ENCODE measurements at regions not wholly inside any gene's neighbourhood (a gene's known extent, or its start where the extent isn't known, plus 50 kb on each side); places are given as distances from the start of the nearest gene placed in this dataset.

DNA sequence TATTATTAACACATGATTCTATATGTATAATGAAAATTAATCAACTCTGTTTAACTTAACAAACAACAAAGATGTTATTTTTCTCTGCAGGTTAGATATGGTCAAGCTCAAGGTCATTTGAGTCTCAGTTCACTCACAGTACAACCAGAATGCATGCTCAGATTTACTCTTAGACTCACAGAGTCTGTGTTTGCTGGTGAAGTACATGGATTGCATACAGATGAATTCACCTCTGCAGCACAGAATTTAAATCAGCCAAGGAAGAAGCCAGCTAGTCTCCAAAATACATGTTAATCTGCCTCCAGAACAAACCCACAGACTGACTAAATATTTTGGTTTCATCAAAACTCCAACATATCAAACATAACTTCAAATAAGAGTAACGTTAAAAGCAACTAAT lies 424.5 kb downstream of the RAD51AP2 start:
- DNase-seq (ENCODE audit: low spot score) (no peak), ATAC-seq (ENCODE audit: low FRiP score) (no peak)
- TF ChIP-seq, protein P1, sequence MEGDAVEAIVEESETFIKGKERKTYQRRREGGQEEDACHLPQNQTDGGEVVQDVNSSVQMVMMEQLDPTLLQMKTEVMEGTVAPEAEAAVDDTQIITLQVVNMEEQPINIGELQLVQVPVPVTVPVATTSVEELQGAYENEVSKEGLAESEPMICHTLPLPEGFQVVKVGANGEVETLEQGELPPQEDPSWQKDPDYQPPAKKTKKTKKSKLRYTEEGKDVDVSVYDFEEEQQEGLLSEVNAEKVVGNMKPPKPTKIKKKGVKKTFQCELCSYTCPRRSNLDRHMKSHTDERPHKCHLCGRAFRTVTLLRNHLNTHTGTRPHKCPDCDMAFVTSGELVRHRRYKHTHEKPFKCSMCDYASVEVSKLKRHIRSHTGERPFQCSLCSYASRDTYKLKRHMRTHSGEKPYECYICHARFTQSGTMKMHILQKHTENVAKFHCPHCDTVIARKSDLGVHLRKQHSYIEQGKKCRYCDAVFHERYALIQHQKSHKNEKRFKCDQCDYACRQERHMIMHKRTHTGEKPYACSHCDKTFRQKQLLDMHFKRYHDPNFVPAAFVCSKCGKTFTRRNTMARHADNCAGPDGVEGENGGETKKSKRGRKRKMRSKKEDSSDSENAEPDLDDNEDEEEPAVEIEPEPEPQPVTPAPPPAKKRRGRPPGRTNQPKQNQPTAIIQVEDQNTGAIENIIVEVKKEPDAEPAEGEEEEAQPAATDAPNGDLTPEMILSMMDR (IDR thresholded peaks at IDR 0.05), result no peak

DNA sequence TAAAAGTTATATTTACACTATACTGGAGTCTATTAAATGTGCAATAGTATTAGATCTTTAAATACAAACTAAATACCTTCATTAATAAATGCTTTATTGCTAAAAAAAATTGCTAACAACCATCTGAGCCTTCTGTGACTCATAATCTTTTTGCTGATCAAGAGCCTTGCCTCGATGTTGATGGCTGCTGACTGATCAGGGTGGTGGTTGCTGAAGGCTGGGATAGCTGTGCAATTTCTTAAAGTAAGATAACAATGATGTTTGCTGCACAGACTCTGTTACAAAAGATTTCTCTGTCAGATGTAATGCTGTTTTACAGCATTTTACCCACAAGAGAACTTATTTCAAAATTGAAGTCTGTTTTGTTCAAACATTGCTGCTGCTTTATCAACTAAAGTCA lies 421.4 kb upstream of the CYRIA start:
- ATAC-seq (ENCODE audit: low FRiP score), result no peak
- TF ChIP-seq, protein P1 (IDR thresholded peaks at IDR 0.05), result no peak
- DNase-seq (ENCODE audit: low spot score), result no peak

DNA sequence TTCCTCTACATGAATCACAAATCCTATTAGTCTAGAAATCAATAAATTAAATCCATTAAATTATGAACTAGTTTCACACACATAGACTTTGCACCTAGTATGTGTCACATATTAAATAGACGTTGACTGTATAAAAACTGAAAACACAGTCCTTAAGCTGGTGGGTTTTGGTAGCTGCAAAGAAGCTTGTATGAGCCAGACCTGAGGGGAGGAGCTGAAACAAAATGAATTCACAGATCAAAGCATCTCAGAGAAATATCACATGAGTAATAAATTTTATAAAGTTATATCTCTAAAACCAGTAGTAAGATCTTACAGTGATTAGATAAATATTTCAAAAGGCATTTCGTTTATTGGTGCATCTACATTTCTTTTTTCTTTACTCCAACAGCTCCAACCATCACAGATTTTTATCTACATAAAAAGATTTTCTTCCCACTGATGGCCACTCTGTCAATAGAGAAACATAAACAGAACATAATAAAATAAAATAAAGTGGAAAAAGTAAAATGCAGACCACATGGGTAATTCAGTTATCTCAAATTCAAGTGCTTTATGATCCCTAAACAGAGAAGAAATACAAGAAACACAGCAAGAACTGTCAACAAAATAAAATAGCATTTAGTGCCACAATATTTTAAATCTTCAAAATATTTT lies 420.0 kb upstream of the CYRIA start:
- ATAC-seq (ENCODE audit: low FRiP score) (no peak), DNase-seq (ENCODE audit: low spot score) (no peak)
- TF ChIP-seq, protein P1 (IDR thresholded peaks at IDR 0.05), result no peak

DNA sequence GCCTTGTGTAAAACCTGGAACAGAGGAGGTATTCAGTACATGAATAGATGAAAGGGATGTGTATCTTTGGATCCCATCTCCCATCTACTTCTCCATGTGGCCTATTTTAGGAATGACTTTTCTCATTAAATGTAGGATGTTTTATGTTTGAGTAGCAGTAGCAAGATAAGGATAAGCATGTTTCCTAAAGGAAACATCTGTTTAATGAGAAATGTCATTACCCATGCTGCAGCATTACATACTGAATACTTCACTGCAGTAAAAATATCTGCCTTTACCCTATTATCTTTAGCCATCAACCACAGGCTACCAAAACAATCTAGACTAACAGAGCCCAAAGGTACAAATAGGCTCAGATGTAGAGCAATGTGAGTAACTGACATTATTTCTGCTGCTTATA lies 419.2 kb upstream of the CYRIA start:
- no peak for ATAC-seq (ENCODE audit: low FRiP score)
- no peak for DNase-seq (ENCODE audit: low spot score)

DNA sequence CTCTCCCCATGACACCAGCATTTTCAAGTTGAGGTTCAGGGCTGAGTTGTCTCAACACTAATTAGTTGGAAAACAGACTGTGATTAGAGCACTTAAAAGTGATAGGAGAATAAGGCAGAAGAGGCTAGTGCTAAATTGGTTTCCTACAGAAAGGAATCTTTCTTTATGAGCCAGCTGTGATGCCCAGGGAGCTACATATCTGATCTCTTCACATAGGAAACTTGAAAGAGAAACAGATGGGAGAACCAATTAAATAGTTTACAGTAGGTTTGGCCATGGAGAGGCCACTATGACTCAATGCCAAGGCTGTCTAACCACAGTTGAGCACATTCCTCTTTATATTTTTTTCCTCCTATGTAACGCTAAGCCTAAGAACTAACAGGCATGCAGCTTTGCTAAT lies 418.3 kb upstream of the CYRIA start:
- TF ChIP-seq, protein P1 (IDR thresholded peaks at IDR 0.05), result no peak
- ATAC-seq (ENCODE audit: low FRiP score) (no peak), DNase-seq (ENCODE audit: low spot score) (no peak)

More for the DNA sequence above, 419.2 kb upstream of the CYRIA start:
- TF ChIP-seq, protein P1 (IDR thresholded peaks at IDR 0.05), result no peak

DNA sequence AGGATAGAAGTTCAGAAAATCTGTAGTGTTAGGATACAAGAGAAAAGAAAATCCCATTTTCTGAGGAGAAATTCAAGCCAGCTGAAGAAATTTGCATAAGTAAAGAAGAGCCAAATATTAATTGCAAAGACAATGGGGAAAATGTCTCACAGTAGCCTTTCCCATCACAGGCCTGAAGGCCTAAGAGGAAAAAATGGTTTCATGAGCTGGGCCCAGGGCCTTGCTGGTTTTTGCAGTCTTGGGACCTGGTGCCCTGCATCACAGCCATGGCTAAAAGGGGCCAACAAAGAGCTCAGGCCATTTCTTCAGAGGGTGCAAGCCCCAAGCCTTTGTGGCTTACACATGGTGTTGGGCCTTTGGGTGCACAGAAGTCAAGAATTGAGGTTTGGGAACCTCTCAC lies 413.6 kb upstream of the CYRIA start:
- DNase-seq (ENCODE audit: low spot score), result no peak
- TF ChIP-seq, protein P1 (IDR thresholded peaks at IDR 0.05), result no peak
- no peak for ATAC-seq (ENCODE audit: low FRiP score)

DNA sequence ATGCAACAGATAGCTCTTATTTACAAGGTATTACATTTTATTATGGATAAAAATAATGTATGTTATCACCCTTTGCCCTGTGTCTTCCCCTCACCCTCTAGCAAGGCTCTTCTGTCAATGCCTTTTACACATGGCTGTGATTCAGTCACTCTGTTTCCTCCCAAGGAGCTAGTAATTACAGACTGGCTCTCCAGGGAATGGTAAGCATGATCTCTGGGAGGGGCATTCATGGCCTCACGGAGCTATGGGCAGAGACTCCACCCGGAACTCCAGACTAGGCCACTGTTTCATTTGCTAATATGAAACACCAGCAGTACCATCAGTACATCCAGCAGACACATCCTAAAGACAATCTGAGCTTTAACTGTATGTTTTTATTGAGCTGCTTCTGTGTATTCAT lies 410.9 kb upstream of the CYRIA start:
- ATAC-seq (ENCODE audit: low FRiP score), result no peak
- TF ChIP-seq, protein P1 (IDR thresholded peaks at IDR 0.05), result no peak
- no peak for DNase-seq (ENCODE audit: low spot score)
